Astrocyte (in vitro differentiated cells and primary cell): ENCODE measurements at regions not wholly inside any gene's neighbourhood (a gene's known extent, or its start where the extent isn't known, plus 50 kb on each side); places are given as distances from the start of the nearest gene placed in this dataset.

Experiments used
- DNase-seq: peaks from one replicate; pipeline ENCODE4 v3.0.0-alpha.2; 2010; ENCODE audit warnings: low read depth
- FAIRE-seq: peaks from 2 replicates; lab custom pipeline; 2011; peaks lifted over from hg19 to GRCh38; lab: Jason Lieb, UNC
- H2AFZ ChIP-seq: 2 replicates; pipeline ENCODE4 v1.6.0; 2012; ENCODE audit warnings: low read depth, low read length, inconsistent platforms
- H3K27ac ChIP-seq: 2 replicates; pipeline ENCODE4 v1.5.1; 2011; ENCODE audit warnings: low read depth, low read length, inconsistent platforms
- H3K27me3 ChIP-seq: 2 replicates; pipeline ENCODE4 v1.6.0; 2011; ENCODE audit warnings: low read length, inconsistent platforms; ENCODE audit not compliant: insufficient read depth
- H3K36me3 ChIP-seq: 2 replicates; pipeline ENCODE4 v1.5.1; 2011; ENCODE audit warnings: low read length, inconsistent platforms; ENCODE audit not compliant: insufficient read depth
- H3K4me1 ChIP-seq: 2 replicates; pipeline ENCODE4 v1.5.1; 2011; ENCODE audit warnings: low read length, inconsistent platforms; ENCODE audit not compliant: insufficient read depth
- H3K4me2 ChIP-seq: 2 replicates; pipeline ENCODE4 v1.6.0; 2012; ENCODE audit warnings: low read length, inconsistent platforms
- H3K4me3 ChIP-seq: 2 replicates; pipeline ENCODE4 v1.5.1; 2011; ENCODE audit warnings: low read depth, mild to moderate bottlenecking, low read length, inconsistent platforms; ENCODE audit not compliant: insufficient read depth
- H3K79me2 ChIP-seq: 2 replicates; pipeline ENCODE4 v1.6.0; 2012; ENCODE audit warnings: mild to moderate bottlenecking, low read length, inconsistent platforms; ENCODE audit not compliant: insufficient read depth
- H3K9ac ChIP-seq: 2 replicates; pipeline ENCODE4 v1.6.0; 2012; ENCODE audit warnings: mild to moderate bottlenecking, low read length, inconsistent platforms
- H3K9me3 ChIP-seq: 2 replicates; pipeline ENCODE4 v1.5.1; 2012; ENCODE audit warnings: low read depth, mild to moderate bottlenecking, low read length, inconsistent platforms; ENCODE audit not compliant: insufficient read depth
- H4K20me1 ChIP-seq: 2 replicates; pipeline ENCODE4 v1.6.0; 2012; ENCODE audit warnings: low read length, inconsistent platforms; ENCODE audit not compliant: insufficient read depth
- H3K27ac Mint-ChIP-seq: one replicate; pipeline ENCODE4 v1.8.0; 2021; ENCODE audit warnings: mild to moderate bottlenecking, mixed read lengths; ENCODE audit not compliant: unreplicated experiment
- H3K27me3 Mint-ChIP-seq: one replicate; pipeline ENCODE4 v1.8.0; 2021; ENCODE audit warnings: low read depth, mixed read lengths; ENCODE audit not compliant: unreplicated experiment
- H3K36me3 Mint-ChIP-seq: one replicate; pipeline ENCODE4 v1.8.0; 2021; ENCODE audit warnings: low read depth, mixed read lengths; ENCODE audit not compliant: unreplicated experiment
- H3K4me1 Mint-ChIP-seq: one replicate; pipeline ENCODE4 v1.8.0; 2021; ENCODE audit warnings: low read depth, mixed read lengths; ENCODE audit not compliant: unreplicated experiment
- H3K4me3 Mint-ChIP-seq: one replicate; pipeline ENCODE4 v1.8.0; 2021; ENCODE audit warnings: mild to moderate bottlenecking, moderate library complexity, mixed read lengths; ENCODE audit not compliant: unreplicated experiment
- H3K9me3 Mint-ChIP-seq: one replicate; pipeline ENCODE4 v1.8.0; 2021; ENCODE audit warnings: mild to moderate bottlenecking, mixed read lengths; ENCODE audit not compliant: unreplicated experiment
- EZH2 ChIP-seq: IDR thresholded peaks from 2 replicates; pipeline ENCODE4 v1.6.1; 2012; ENCODE audit warnings: mild to moderate bottlenecking, low read length, inconsistent platforms; ENCODE audit not compliant: insufficient read depth
- TF ChIP-seq, protein P1 (sequence below): IDR thresholded peaks from 2 replicates; pipeline ENCODE4 v1.5.1; 2011; ENCODE audit warnings: low read depth, mild to moderate bottlenecking, inconsistent platforms, low read length, moderate library complexity; ENCODE audit not compliant: insufficient read depth

DNA sequence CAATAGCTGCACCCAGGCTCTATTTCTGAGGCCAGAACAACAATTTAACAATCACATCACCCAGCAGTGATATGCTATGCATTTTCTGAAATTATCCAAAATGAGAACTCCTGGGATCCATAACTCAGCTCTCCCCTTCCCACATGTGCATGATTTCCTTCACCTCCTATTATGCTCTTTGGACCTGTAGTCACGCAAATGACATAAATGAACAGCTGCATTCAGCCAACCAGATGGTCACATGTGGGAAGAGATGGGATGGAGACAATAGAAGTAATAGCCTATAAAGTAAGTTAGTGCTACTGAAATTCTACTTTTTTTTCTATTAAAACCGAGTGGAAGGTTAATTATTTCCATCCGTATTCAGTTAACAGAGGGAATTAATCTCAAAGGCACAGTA, 662.1 kb upstream of the ID4 start:
- DNase-seq (no peak), FAIRE-seq (no peak)
- Mint-ChIP-seq H3K9me3 (peaks cover 3% of the 10 kb centered on the region), H3K4me1 (no peaks in the 10 kb centered on the region), H3K36me3 (no peaks in the 10 kb centered on the region), H3K27me3 (no peaks in the 10 kb centered on the region), H3K4me3 (no peak overlapping the region), H3K27ac (no peak overlapping the region)
- H3K4me2 ChIP-seq = no peak overlapping the region
- H3K4me3 ChIP-seq = no peak overlapping the region
- H4K20me1 ChIP-seq = no peaks in the 10 kb centered on the region
- no peak overlapping the region for H3K9ac ChIP-seq
- H3K9me3 ChIP-seq = peaks cover 3% of the 10 kb centered on the region
- no peaks in the 10 kb centered on the region for H3K27me3 ChIP-seq
- no peak for TF ChIP-seq EZH2
- TF ChIP-seq, protein P1, sequence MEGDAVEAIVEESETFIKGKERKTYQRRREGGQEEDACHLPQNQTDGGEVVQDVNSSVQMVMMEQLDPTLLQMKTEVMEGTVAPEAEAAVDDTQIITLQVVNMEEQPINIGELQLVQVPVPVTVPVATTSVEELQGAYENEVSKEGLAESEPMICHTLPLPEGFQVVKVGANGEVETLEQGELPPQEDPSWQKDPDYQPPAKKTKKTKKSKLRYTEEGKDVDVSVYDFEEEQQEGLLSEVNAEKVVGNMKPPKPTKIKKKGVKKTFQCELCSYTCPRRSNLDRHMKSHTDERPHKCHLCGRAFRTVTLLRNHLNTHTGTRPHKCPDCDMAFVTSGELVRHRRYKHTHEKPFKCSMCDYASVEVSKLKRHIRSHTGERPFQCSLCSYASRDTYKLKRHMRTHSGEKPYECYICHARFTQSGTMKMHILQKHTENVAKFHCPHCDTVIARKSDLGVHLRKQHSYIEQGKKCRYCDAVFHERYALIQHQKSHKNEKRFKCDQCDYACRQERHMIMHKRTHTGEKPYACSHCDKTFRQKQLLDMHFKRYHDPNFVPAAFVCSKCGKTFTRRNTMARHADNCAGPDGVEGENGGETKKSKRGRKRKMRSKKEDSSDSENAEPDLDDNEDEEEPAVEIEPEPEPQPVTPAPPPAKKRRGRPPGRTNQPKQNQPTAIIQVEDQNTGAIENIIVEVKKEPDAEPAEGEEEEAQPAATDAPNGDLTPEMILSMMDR = no peak
- H3K36me3 ChIP-seq = no peaks in the 10 kb centered on the region
- H3K27ac ChIP-seq = no peak overlapping the region
- H2AFZ ChIP-seq = no peak overlapping the region
- H3K4me1 ChIP-seq = no peaks in the 10 kb centered on the region
- no peaks in the 10 kb centered on the region for H3K79me2 ChIP-seq

DNA sequence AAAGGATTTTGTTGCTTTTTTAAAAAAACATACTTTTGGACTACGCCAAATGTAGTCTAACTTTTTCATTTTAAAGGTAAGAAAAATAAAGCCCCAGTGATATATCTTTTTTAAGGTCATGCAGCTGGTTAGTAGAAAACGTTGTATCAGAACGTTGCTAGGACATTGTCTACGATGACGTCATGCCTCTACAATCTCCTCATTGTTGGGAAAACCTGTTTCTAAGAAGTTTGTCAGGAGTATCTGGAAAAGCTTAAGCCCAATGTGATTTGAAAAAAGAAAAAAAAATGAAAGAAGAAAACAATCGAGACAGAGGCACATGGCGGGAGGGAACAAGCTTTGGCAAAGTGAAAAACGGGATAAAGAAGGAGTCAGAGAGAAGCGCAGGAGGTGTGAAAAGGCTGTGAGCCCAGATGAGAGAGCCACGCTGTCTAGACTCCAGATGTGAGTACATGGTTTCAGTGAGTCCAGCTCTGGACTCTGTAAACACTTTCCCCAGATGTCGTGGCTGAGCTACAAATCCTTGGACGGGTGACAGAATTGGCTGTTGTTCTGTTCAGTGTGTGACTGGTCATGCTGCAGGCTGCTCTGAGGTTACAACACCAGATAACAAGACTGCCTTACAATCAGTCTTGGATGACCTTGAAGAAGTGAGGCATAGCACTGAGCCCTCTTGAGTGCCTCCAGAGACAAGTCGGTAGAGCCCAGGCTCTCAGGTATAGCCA, 656.7 kb upstream of the ID4 start:
- H3K27me3 ChIP-seq = no peaks in the 10 kb centered on the region
- no peak for FAIRE-seq
- H3K4me3 Mint-ChIP-seq = no peak overlapping the region
- H4K20me1 ChIP-seq = no peaks in the 10 kb centered on the region
- no peak overlapping the region for H3K4me2 ChIP-seq
- no peak overlapping the region for H3K4me3 ChIP-seq
- no peak overlapping the region for H3K27ac ChIP-seq
- H3K9me3 Mint-ChIP-seq = peaks cover 7% of the 10 kb centered on the region
- H3K27ac Mint-ChIP-seq = no peak overlapping the region
- H3K27me3 Mint-ChIP-seq = peaks cover 2% of the 10 kb centered on the region
- H3K4me1 Mint-ChIP-seq = no peaks in the 10 kb centered on the region
- no peak overlapping the region for H2AFZ ChIP-seq
- no peaks in the 10 kb centered on the region for H3K36me3 ChIP-seq
- H3K4me1 ChIP-seq = no peaks in the 10 kb centered on the region
- DNase-seq = no peak
- H3K9me3 ChIP-seq = peaks cover 3% of the 10 kb centered on the region
- no peak overlapping the region for H3K9ac ChIP-seq
- H3K79me2 ChIP-seq = no peaks in the 10 kb centered on the region
- no peaks in the 10 kb centered on the region for H3K36me3 Mint-ChIP-seq
- TF ChIP-seq EZH2 = no peak
- TF ChIP-seq, protein P1 = no peak

DNA sequence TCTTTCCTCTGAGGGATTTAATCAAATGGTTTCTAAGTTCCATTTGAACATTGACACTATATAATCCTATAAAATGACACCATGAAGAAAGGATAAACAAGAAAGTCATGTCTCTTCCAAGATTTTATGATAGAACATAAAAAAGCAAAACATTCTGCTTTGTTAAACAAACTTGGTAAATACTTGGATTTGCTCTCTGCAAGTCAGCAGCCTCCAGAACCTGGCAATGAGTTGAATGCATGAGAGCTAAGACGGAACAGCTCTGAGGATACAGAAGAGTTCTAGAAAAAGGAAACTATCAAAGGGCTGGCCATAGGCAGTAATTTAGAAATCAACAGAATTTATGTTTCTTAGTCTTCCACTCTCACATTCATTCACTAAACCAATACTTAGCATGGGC, 656.0 kb upstream of the ID4 start:
- H4K20me1 ChIP-seq = no peaks in the 10 kb centered on the region
- peaks cover 7% of the 10 kb centered on the region for H3K9me3 Mint-ChIP-seq

More for the DNA sequence above, 656.0 kb upstream of the ID4 start:
- H2AFZ ChIP-seq = no peak overlapping the region
- no peaks in the 10 kb centered on the region for H3K4me1 Mint-ChIP-seq
- H3K36me3 Mint-ChIP-seq = no peaks in the 10 kb centered on the region
- H3K79me2 ChIP-seq = no peaks in the 10 kb centered on the region
- no peak overlapping the region for H3K27ac ChIP-seq
- H3K36me3 ChIP-seq = no peaks in the 10 kb centered on the region
- DNase-seq (no peak), FAIRE-seq (no peak)
- no peak overlapping the region for H3K4me2 ChIP-seq
- no peak overlapping the region for H3K27ac Mint-ChIP-seq
- no peaks in the 10 kb centered on the region for H3K4me1 ChIP-seq
- peaks cover 2% of the 10 kb centered on the region for H3K27me3 Mint-ChIP-seq
- TF ChIP-seq EZH2 = no peak
- TF ChIP-seq, protein P1 = no peak
- H3K4me3 Mint-ChIP-seq = no peak overlapping the region
- H3K9ac ChIP-seq = no peak overlapping the region
- H3K9me3 ChIP-seq = peaks cover 3% of the 10 kb centered on the region
- no peak overlapping the region for H3K4me3 ChIP-seq
- H3K27me3 ChIP-seq = no peaks in the 10 kb centered on the region
